HCT116 (cell line): ENCODE measurements at regions not wholly inside any gene's neighbourhood (a gene's known extent, or its start where the extent isn't known, plus 50 kb on each side); places are given as distances from the start of the nearest gene placed in this dataset.

ENCODE experiments used
- ATAC-seq: fragments of 200-7000 bp; cut with Tn5 transposase; 2 replicates; pipeline ENCODE4 v1.9.1; 2020; ENCODE audit warnings: mild to moderate bottlenecking, moderate library complexity
- BruUV-seq: library from RNA; stranded (reverse); fragments of 400-500 nt; replicated peaks from 2 replicates; lab custom pipeline; 2021; lab: Mats Ljungman, UMichigan
- CTCF ChIA-PET: fragments of 300-600 bp; sonication (Branson Sonifier 250); formaldehyde crosslinking; loops from one replicate; lab custom pipeline; 2021; ENCODE audit warnings: antibody characterized with exemption; lab: Charles Lee
- POLR2A ChIA-PET: fragments of 300-600, 350-600 bp; sonication (Branson Sonifier 250); formaldehyde crosslinking; loops from one replicate; lab custom pipeline; 2021; ENCODE audit warnings: antibody characterized with exemption; lab: Charles Lee
- RAD21 ChIA-PET, 2 experiments: fragments of 300-600 bp; sonication (Branson Sonifier 250); formaldehyde crosslinking; loops; one replicate each; lab custom pipeline; 2023; ENCODE audit warnings: low total read pairs in 2 of 2; ENCODE audit not compliant: uncharacterized antibody in 2 of 2, unreplicated experiment in 2 of 2, low non-redundant PET in 1 of 2; lab: Charles Lee
- DNase-seq: peaks from one replicate; pipeline ENCODE4 v3.0.0-alpha.2; 2010; ENCODE audit warnings: low read depth, low spot score
- H2AFZ ChIP-seq: fragments of 200-600 bp; shearing (Covaris generic), sonication (generic); 2 replicates; pipeline ENCODE4 v1.6.1; 2017; ENCODE audit warnings: low read depth, mixed run types, mixed read lengths, antibody characterized with exemption, low read length; ENCODE audit not compliant: poor library complexity, severe bottlenecking
- H3K27ac ChIP-seq: 2 replicates; pipeline ENCODE4 v1.5.1; 2012; ENCODE audit warnings: low read depth, low read length
- H3K27me3 ChIP-seq: fragments of 200-600 bp; sonication (generic); 2 replicates; pipeline ENCODE4 v1.6.1; 2016; ENCODE audit warnings: mixed run types, low read length, mixed read lengths; ENCODE audit not compliant: insufficient read depth
- H3K36me3 ChIP-seq, 2 experiments: fragments of 200-500 bp in 1 of 2; fragments of 200-600 bp in 1 of 2; sonication (Bioruptor generic) in 1 of 2; sonication (generic) in 1 of 2; 2 replicates each; pipeline versions ENCODE4 v1.5.1 to v1.6.1; 2014 to 2016; ENCODE audit warnings: low read length in 2 of 2, inconsistent platforms in 1 of 2, mixed read lengths in 1 of 2, mixed run types in 1 of 2; ENCODE audit not compliant: insufficient read depth in 2 of 2, control insufficient read depth in 1 of 2
- H3K4me1 ChIP-seq, 2 experiments: fragments of 200-600 bp in 1 of 2; sonication (generic) in 1 of 2; 2 replicates each; pipeline versions ENCODE4 v1.5.1 to v1.6.1; 2012 to 2017; ENCODE audit warnings: low read length in 2 of 2, inconsistent platforms in 1 of 2, mild to moderate bottlenecking in 1 of 2, mixed read lengths in 1 of 2, mixed run types in 1 of 2, moderate library complexity in 1 of 2; ENCODE audit not compliant: insufficient read depth in 2 of 2, control insufficient read depth in 1 of 2
- H3K4me2 ChIP-seq: fragments of 200-600 bp; sonication (generic); 2 replicates; pipeline ENCODE4 v1.6.1; 2017; ENCODE audit warnings: mixed run types, low read length, mixed read lengths
- H3K4me3 ChIP-seq, 2 experiments: fragments of 200-600 bp in 1 of 2; sonication (generic) in 1 of 2; replicated peaks in 1 of 2; 2 replicates each; pipeline ENCODE4 v1.5.1; 2011 to 2016; ENCODE audit warnings: low read length in 2 of 2, control low read depth in 1 of 2, low read depth in 1 of 2, mild to moderate bottlenecking in 1 of 2, mixed read lengths in 1 of 2, mixed run types in 1 of 2
- H3K79me2 ChIP-seq: fragments of 200-600 bp; sonication (generic); 2 replicates; pipeline ENCODE4 v1.6.1; 2017; ENCODE audit warnings: mild to moderate bottlenecking, mixed run types, low read length, moderate library complexity, mixed read lengths; ENCODE audit not compliant: insufficient read depth
- H3K9ac ChIP-seq: fragments of 200-600 bp; sonication (generic); 2 replicates; pipeline ENCODE4 v1.6.1; 2016; ENCODE audit warnings: low read length, mixed read lengths
- H3K9me2 ChIP-seq: fragments of 200-600 bp; sonication (generic), shearing (Covaris generic); 2 replicates; pipeline ENCODE4 v1.6.1; 2017; ENCODE audit warnings: mixed run types, mild to moderate bottlenecking, moderate library complexity; ENCODE audit not compliant: insufficient read depth
- H3K9me3 ChIP-seq, 2 experiments: fragments of 200-500 bp in 1 of 2; fragments of 200-600 bp in 1 of 2; sonication (Bioruptor generic) in 1 of 2; sonication (generic) in 1 of 2; 2 replicates each; pipeline ENCODE4 v1.6.1; 2014 to 2017; ENCODE audit warnings: low read length in 2 of 2, mixed read lengths in 2 of 2, inconsistent platforms in 1 of 2, low read depth in 1 of 2, mild to moderate bottlenecking in 1 of 2, mixed run types in 1 of 2, moderate library complexity in 1 of 2; ENCODE audit not compliant: control insufficient read depth in 1 of 2, insufficient read depth in 1 of 2
- H4K20me1 ChIP-seq: fragments of 200-600 bp; sonication (generic), shearing (Covaris generic); 2 replicates; pipeline ENCODE4 v1.6.1; 2017; ENCODE audit warnings: mixed run types, mild to moderate bottlenecking, moderate library complexity; ENCODE audit not compliant: insufficient read depth
- ATF3 ChIP-seq: IDR thresholded peaks from 2 replicates; pipeline ENCODE4 v1.6.1; 2012
- CBX3 ChIP-seq: IDR thresholded peaks from 2 replicates; pipeline ENCODE4 v1.6.1; 2012; ENCODE audit warnings: low read depth
- CEBPB ChIP-seq: IDR thresholded peaks from 2 replicates; pipeline ENCODE4 v1.6.1; 2012; ENCODE audit warnings: low read depth
- EGR1 ChIP-seq: IDR thresholded peaks from 2 replicates; pipeline ENCODE4 v1.6.1; 2012; ENCODE audit warnings: low read depth
- MAX ChIP-seq: IDR thresholded peaks from 2 replicates; pipeline ENCODE4 v1.6.1; 2012
- POLR2A ChIP-seq: IDR thresholded peaks from 2 replicates; pipeline ENCODE4 v1.7.0; 2011; ENCODE audit warnings: borderline replicate concordance; ENCODE audit not compliant: insufficient read depth, insufficient read length; ENCODE audit errors: extremely low read depth
- POLR2AphosphoS5 ChIP-seq: IDR thresholded peaks from 2 replicates; pipeline ENCODE4 v1.6.1; 2011; ENCODE audit warnings: mild to moderate bottlenecking, low read depth, low read length, moderate library complexity
- SP1 ChIP-seq: IDR thresholded peaks from 2 replicates; pipeline ENCODE4 v1.6.1; 2012; ENCODE audit warnings: low read depth
- ZBTB33 ChIP-seq: IDR thresholded peaks from 2 replicates; pipeline ENCODE4 v1.6.1; 2011; ENCODE audit warnings: mild to moderate bottlenecking, low read length, moderate library complexity; ENCODE audit not compliant: insufficient replicate concordance; ENCODE audit errors: extremely low read depth
- intact Hi-C: fragments of 100-400 bp; cut with micrococcal nuclease; formaldehyde crosslinking; loops from 2 replicates; pipeline ENCODE4 v1.10.0; 2022

- no TSS peak for BruUV-seq
- no peaks in the 10 kb centered on the region for H3K4me1 ChIP-seq
- no peak overlapping the region for H3K9ac ChIP-seq
- ChIA-PET POLR2A (no interaction called here), RAD21 (no interaction called here), CTCF (no interaction called here)
- DNase-seq (no peak), ATAC-seq (no peak)
- H3K9me2 ChIP-seq, result no peaks in the 10 kb centered on the region
- H3K36me3 ChIP-seq, result no peaks in the 10 kb centered on the region
- H3K4me3 ChIP-seq, result no peak overlapping the region
- no peaks in the 10 kb centered on the region for H3K79me2 ChIP-seq
- no peak overlapping the region for H3K27ac ChIP-seq
- no peaks in the 10 kb centered on the region for H3K9me3 ChIP-seq
- intact Hi-C loops, result no loop called here
- no peak overlapping the region for H3K4me2 ChIP-seq
- no peaks in the 10 kb centered on the region for H4K20me1 ChIP-seq
- 0 out of 2 replicates have a peak, but pooled peaks cover 3% of the 10 kb centered on the region for H3K27me3 ChIP-seq
- no peak for TF ChIP-seq POLR2A
- no peak for TF ChIP-seq CBX3
- H2AFZ ChIP-seq, result no peak overlapping the region
Measured at GRCh38 chr22:26748845-26749244, 91.5 kb downstream of the MIAT start.

DNA sequence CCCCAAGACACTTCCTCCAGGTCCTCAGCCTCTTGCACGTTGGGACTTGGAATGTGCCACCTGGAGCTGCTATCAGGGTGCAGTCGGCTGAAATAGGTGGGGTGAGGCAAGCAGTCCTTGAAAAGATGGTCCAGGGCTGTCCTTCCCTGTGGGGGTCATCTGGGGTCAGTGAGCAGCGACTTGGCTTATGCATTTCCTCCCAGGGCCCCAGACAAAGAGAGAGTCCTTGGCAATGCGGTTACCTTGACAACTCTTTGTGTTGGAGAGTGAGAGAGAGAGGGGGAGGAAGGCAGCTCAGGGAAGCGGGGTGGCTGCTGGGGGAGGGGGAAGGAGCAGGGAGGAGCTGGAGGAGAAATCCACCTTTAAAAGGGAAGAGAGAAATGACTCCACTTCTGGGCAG lies 93.8 kb downstream of the MIAT start:
- ChIA-PET POLR2A (no interaction called here), CTCF (no interaction called here), RAD21 (no interaction called here)
- Histone ChIP-seq H3K9me2 (no peaks in the 10 kb centered on the region), H3K4me1 (no peaks in the 10 kb centered on the region), H2AFZ (no peak overlapping the region), H3K4me2 (no peak overlapping the region), H3K4me3 (no peak overlapping the region), H3K36me3 (no peaks in the 10 kb centered on the region), H3K9me3 (no peaks in the 10 kb centered on the region), H3K9ac (no peak overlapping the region), H4K20me1 (no peaks in the 10 kb centered on the region), H3K27ac (no peak overlapping the region), H3K27me3 (no peaks in the 10 kb centered on the region), H3K79me2 (no peaks in the 10 kb centered on the region)
- no TSS peak for BruUV-seq
- intact Hi-C loops, result no loop called here
- DNase-seq (no peak), ATAC-seq (no peak)
- TF ChIP-seq EGR1, result no peak
- TF ChIP-seq ZBTB33, result no peak
- no peak for TF ChIP-seq CBX3
- TF ChIP-seq POLR2AphosphoS5, result no peak
- no peak for TF ChIP-seq MAX
- TF ChIP-seq SP1, result no peak
- TF ChIP-seq ATF3, result no peak
- no peak for TF ChIP-seq CEBPB
